WERI-Rb-1 (cell line): ENCODE measurements at regions not wholly inside any gene's neighbourhood (a gene's known extent, or its start where the extent isn't known, plus 50 kb on each side); places are given as distances from the start of the nearest gene placed in this dataset.

Experiments used
- DNase-seq: peaks from one replicate; pipeline ENCODE4 v3.0.0-alpha.2; 2020
- H3K27ac ChIP-seq: fragments of 250-450 bp; sonication (Bioruptor Pico); 2 replicates; pipeline ENCODE4 v1.5.1; 2020; ENCODE audit warnings: mild to moderate bottlenecking, moderate library complexity
- H3K27me3 ChIP-seq: fragments of 250-450 bp; sonication (Bioruptor Pico); 2 replicates; pipeline ENCODE4 v1.5.1; 2021; ENCODE audit warnings: mild to moderate bottlenecking, low read depth, moderate library complexity; ENCODE audit not compliant: insufficient read depth, severe bottlenecking
- H3K36me3 ChIP-seq: fragments of 250-450 bp; sonication (Bioruptor Pico); 2 replicates; pipeline ENCODE4 v1.5.1; 2020; ENCODE audit warnings: mild to moderate bottlenecking, moderate library complexity
- H3K4me3 ChIP-seq: 2 replicates; pipeline ENCODE4 v1.5.1; 2011; ENCODE audit warnings: low read depth, mild to moderate bottlenecking, control low read depth, low read length
- H3K9me3 ChIP-seq: fragments of 250-450 bp; sonication (Bioruptor Pico); 2 replicates; pipeline ENCODE4 v1.5.1; 2021; ENCODE audit warnings: mild to moderate bottlenecking, moderate library complexity; ENCODE audit not compliant: severe bottlenecking
- CTCF ChIP-seq: IDR thresholded peaks from 2 replicates; pipeline ENCODE4 v1.5.1; 2011; ENCODE audit warnings: low read depth, mild to moderate bottlenecking, control low read depth, inconsistent platforms, low read length

- no peak for DNase-seq
- H3K36me3 ChIP-seq, result no peaks in the 10 kb centered on the region
- TF ChIP-seq CTCF, result no peak
- no peak overlapping the region for H3K4me3 ChIP-seq
- no peaks in the 10 kb centered on the region for H3K9me3 ChIP-seq
- H3K27ac ChIP-seq, result no peak overlapping the region; the same call in 1 of the 2 replicates
- H3K27me3 ChIP-seq, result no peaks in the 10 kb centered on the region
Measured at GRCh38 chr19:5396963-5397362, 56.4 kb upstream of the PTPRS start.

DNA sequence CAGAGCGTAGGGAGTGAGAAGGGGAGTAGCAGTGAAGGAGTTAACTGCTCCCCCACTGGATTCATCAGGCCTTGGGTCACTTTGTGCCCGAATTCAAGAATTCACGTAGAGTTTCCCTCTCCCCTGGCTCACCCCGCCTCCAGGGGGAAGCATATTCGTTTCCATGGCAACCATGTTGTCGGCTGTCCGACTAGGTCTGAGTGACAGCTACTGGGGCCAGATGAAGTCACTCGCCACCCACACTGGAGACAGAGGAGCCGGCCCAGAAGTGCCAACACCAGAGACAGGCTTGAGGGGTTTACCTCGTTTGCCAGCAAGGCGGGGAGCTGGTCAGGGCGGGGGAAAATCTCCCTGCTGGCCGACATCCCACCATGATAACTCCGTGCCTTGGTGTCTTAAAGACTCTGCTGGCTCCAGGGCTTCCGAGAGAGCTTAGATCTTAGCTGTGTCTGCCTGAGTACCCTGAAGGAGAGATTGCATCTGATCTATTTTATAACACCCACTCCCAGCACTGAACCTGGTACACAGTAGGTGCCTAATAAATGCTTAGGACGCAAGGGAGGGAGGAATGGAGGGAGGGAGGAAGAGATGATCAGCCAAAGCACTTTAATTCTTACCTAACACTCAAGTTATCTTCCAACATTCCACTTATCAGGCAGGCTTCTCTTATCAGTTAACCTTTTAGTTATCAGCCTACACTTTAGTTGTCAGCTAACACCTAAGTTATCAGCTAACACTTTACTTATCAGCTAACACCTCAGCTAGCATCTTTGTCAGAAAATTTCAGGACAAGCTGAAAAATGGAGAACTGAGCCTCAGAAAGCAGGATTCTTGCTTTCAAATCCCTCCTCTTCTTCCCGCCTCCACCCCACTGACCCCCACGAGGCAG lies 57.2 kb upstream of the ZNRF4 start:
- H3K36me3 ChIP-seq, result no peaks in the 10 kb centered on the region
- peak; percentile 34 for DNase-seq
- H3K27ac ChIP-seq, result no peak overlapping the region
- H3K9me3 ChIP-seq, result no peaks in the 10 kb centered on the region
- H3K4me3 ChIP-seq, result no peak overlapping the region
- H3K27me3 ChIP-seq, result no peaks in the 10 kb centered on the region
- TF ChIP-seq CTCF, result no peak

DNA sequence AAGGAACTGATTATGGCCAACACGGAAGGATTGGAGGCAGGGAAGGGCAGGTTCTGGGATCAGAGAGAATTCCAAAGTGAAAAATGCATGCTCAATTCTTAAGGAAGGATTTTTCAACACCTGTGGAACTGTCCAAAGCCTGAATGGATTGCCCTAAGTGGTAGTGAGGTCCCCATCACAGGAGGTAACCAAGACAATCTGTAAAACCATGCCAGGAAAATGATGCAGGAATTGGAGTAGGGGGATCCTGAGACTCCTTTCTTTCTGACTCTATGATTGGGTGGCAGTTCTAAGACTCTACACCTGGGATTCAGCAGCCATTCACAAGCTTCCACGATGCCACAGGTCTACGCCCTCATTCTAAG lies 56.5 kb upstream of the ZNRF4 start:
- no peak for DNase-seq
- no peak for TF ChIP-seq CTCF
- H3K4me3 ChIP-seq, result no peak overlapping the region
- no peaks in the 10 kb centered on the region for H3K27me3 ChIP-seq
- H3K27ac ChIP-seq, result no peak overlapping the region
- no peaks in the 10 kb centered on the region for H3K36me3 ChIP-seq
- no peaks in the 10 kb centered on the region for H3K9me3 ChIP-seq

- no peak for DNase-seq
- no peak for TF ChIP-seq CTCF
Measured at GRCh38 chr19:5403968-5404640, 51.1 kb upstream of the ZNRF4 start.

More at GRCh38 chr19:5403968-5404640, 51.1 kb upstream of the ZNRF4 start:
- Histone ChIP-seq H3K4me3 (no peak overlapping the region), H3K27me3 (no peaks in the 10 kb centered on the region), H3K9me3 (peaks cover 13% of the 10 kb centered on the region), H3K27ac (no peak overlapping the region), H3K36me3 (no peaks in the 10 kb centered on the region)
